HG03196 (cell line): ENCODE measurements at regions not wholly inside any gene's neighbourhood (a gene's known extent, or its start where the extent isn't known, plus 50 kb on each side); places are given as distances from the start of the nearest gene placed in this dataset.

ENCODE experiments used
- ATAC-seq: cut with Tn5 transposase; IDR thresholded peaks from one replicate; pipeline ENCODE4 v1.9.1; 2021; ENCODE audit not compliant: unreplicated experiment

GRCh38 chr5:174189654-174190541, 144.4 kb downstream of the NSG2 start:
- ATAC-seq: no peak

GRCh38 chr5:174191076-174191475, 145.6 kb downstream of the NSG2 start:
- no peak for ATAC-seq

- no peak for ATAC-seq
Measured at GRCh38 chr5:174191850-174192655, 146.5 kb downstream of the NSG2 start.

- ATAC-seq: no peak
Measured at GRCh38 chr5:174192901-174193300, 147.4 kb downstream of the NSG2 start.

- no peak for ATAC-seq
Measured at GRCh38 chr5:174195517-174195916, 150.0 kb downstream of the NSG2 start.

GRCh38 chr5:174197929-174198328, 152.4 kb downstream of the NSG2 start:
- no peak for ATAC-seq

- ATAC-seq: no peak
Measured at GRCh38 chr5:174198541-174198940, 153.0 kb downstream of the NSG2 start.

- ATAC-seq: no peak
Measured at GRCh38 chr5:174202996-174203395, 157.5 kb downstream of the NSG2 start.

GRCh38 chr5:174204535-174205313, 159.2 kb downstream of the NSG2 start:
- no peak for ATAC-seq

GRCh38 chr5:174205939-174206338, 160.4 kb downstream of the NSG2 start:
- no peak for ATAC-seq

GRCh38 chr5:174210596-174211276, 165.2 kb downstream of the NSG2 start:
- ATAC-seq: no peak

GRCh38 chr5:174211277-174211626, 165.7 kb downstream of the NSG2 start:
- no peak for ATAC-seq

- no peak for ATAC-seq
Measured at GRCh38 chr5:174217527-174217926, 172.0 kb downstream of the NSG2 start.

GRCh38 chr5:174218162-174218561, 172.7 kb downstream of the NSG2 start:
- ATAC-seq: no peak

- ATAC-seq: no peak
Measured at GRCh38 chr5:174220417-174220816, 174.9 kb downstream of the NSG2 start.

GRCh38 chr5:174221436-174221835, 175.9 kb downstream of the NSG2 start:
- ATAC-seq: no peak

GRCh38 chr5:174221946-174222345, 176.4 kb downstream of the NSG2 start:
- ATAC-seq: no peak

- no peak for ATAC-seq
Measured at GRCh38 chr5:174222891-174223290, 177.4 kb downstream of the NSG2 start.

- no peak for ATAC-seq
Measured at GRCh38 chr5:174223355-174223754, 177.8 kb downstream of the NSG2 start.

GRCh38 chr5:174229068-174229467, 183.6 kb downstream of the NSG2 start:
- ATAC-seq: no peak
